GM21360 (cell line): ENCODE measurements at regions not wholly inside any gene's neighbourhood (a gene's known extent, or its start where the extent isn't known, plus 50 kb on each side); places are given as distances from the start of the nearest gene placed in this dataset.
"Not testable (repeated sequence)": the region's sequence is repeated elsewhere in the genome, so short reads cannot be mapped to it uniquely, and the experiment has no call there.

Source experiments
- ATAC-seq: cut with Tn5 transposase; IDR thresholded peaks from one replicate; pipeline ENCODE4 v1.9.1; 2021; ENCODE audit warnings: mild to moderate bottlenecking, moderate library complexity; ENCODE audit not compliant: unreplicated experiment

DNA sequence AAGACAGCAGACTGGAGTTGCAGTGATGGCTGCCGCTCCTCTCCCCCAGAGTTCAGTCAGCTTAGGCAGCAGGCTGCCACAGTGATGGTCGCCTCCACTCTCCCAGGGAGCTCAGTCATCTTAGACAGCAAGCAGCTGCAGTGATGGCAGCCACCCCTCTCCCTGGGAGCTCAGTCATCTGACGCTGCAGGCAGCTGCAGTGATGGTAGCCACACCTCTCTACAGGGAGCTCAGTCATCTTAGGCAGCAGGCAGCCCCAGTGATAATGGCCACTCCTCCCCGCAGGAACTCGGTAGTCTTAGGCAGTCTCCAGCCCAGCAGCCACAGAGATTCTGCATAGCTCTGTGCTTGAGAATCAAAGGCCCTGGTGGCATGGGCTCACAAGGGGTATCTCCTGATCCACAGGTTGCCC, 582.7 kb downstream of the DTWD2 start:
- ATAC-seq, result no peak

DNA sequence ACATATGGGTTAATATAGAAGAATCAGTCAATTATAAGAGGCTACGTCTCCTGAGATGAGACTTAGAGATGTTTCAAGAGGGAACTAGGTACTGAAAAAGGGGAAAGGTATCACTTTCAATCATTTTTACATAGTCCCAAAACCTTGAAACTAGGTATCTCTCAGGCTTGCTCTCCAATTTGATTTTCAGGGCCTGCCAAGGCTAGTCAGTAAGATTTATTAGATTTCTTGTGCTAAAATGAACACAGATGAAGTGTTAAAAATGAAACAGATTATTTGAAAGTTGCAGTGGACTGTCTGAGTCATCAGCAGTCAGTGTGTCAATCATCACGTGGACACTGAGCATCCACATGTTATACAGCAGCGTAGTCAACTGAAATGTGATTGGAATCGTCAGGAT, 591.1 kb downstream of the DTWD2 start:
- ATAC-seq, result no peak

DNA sequence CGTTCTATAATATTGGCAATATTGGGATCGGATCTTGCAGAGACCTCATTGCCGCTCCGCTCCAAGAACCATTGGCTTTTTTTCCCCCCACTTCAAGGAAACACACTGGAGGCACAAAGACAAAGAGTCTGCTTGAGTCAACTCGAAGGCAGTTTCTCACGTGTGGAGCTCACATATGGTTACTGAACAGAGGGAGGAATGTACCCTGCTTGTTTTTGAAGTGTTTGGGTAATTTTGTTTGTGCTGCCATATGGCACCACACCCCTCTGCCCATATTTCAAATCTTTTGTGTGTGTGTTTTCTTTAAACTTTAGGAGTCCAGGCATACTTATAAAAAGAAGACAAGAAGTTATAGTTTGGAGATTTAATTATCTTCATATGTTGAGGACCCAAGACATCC, 595.9 kb downstream of the DTWD2 start:
- ATAC-seq, result no peak

DNA sequence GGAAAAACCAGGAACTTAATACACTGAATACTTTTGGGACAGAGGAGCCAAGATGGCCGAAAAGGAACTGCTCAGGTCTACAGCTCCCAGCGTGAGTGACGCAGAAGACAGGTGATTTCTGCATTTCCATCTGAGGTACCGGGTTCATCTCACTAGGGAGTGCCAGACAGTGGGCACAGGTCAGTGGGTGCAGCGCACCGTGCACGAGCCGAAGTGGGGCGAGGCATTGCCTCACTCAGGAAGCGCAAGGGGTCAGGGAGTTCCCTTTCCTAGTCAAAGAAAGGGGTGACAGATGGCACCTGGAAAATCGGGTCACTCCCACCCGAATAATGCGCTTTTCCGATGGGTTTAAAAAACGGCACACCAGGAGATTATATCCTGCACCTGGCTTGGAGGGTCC, 605.4 kb downstream of the DTWD2 start:
- not testable (repeated sequence) for ATAC-seq

DNA sequence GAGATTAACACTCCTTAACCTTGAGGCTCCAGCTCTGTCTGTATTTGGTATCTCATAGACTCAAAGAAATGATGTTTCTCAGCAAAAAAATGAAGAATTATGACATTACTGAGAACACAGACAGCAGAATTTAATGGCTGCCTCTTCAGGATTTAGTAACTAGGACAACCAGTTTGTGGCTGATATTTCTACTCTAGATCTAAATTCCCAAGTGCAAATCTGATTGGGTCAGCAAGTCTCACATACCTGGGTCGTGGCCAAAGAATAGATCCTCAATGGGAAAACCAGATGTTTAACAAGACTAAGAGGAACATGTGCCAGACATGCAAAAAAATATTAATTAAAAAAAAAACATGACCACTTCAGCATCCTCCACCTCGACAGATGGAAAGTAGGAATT, 608.9 kb downstream of the DTWD2 start:
- no peak for ATAC-seq

DNA sequence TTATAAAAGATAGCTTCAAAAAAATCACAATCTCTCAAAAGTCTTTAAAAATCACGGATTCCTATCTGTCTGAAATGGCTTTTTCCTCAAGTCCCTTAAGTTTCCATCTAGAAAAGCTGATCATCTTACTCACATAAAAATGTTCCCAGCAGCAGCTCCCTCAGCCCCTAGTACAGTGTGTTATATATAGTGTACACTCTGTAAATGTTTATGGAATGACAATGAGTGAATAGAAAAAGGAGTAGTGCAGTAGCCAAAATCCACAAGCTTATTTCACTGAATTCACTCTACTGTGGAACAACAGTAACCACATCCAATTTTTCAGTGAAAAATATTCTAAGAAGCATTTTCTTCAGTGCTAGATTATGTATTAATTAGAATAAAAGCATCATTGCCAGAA, 609.4 kb downstream of the DTWD2 start:
- no peak for ATAC-seq

DNA sequence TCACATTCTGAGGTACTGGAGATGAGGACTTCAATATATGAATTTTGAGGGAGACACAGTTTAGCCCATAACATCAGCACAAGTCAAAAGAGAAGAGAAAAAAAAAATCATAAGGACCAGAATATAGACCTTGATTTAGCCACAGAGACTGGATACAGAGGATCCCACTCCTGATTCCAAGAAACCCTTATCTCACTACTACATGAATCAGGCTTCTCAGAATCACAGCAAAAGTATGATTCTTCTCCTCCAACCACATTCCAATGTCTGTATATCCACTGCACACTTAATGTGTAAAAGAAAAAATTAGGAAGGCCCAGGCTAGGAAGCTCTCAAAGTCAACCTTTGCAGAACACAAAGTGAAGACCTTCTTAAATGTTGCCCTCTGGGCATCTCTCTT, 610.9 kb downstream of the DTWD2 start:
- no peak for ATAC-seq

DNA sequence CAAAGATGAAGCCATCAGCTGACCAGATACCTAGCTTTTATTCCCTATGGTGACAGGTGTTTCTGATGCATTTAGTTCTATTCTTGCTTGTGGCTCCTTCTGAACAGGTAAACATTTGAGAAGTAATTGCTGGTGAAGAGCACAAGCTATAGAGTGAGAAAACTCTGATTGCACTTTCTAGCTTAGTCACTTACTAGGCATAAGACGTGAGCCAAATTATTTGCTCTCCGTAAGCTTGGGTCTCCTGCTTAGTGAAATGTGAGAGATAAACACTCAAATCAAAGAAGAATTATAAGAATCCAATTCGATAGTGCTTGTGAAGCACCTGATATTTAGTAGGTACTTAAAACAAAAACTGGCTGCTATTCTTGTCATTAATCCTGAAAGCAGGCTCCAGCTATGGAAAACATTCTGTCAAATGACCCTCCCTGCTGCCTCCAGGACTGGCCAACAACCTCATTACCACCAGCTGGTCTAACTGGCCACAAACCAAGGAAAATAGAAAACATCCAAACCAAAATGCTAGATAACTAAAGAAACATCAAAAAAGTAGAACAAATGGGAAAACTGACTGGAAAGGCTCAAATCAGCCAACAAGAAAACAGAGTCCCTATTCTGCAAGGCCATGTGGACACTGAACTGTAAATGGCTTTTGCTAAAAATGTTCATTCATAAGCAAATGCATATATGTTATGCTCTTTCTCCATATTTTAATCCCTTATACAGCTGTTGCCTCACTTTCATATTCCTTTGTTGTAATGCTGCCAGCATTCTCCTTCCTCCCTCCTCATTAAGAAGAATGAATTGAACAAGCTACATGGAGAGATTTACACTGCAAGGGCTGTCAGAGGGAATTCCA, 616.1 kb downstream of the DTWD2 start:
- ATAC-seq, result no peak

DNA sequence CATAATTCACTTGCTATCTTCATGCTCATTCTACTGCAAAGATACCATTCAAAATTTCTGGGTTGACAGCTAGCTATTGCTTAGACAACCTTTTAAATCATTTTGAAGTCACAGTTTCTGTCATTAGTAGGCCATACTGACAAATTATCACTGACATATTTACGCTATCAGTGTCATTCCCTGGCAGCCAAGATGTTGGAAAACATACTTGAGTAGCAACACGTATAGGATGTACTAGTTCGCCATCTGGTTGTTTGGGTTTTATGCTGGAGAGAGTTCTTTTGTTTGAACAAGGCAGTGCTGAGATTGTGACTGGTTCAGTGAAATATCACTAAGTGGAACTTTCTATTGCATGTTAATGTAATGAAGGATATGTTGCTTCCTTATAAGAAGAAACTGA, 621.9 kb downstream of the DTWD2 start:
- no peak for ATAC-seq

DNA sequence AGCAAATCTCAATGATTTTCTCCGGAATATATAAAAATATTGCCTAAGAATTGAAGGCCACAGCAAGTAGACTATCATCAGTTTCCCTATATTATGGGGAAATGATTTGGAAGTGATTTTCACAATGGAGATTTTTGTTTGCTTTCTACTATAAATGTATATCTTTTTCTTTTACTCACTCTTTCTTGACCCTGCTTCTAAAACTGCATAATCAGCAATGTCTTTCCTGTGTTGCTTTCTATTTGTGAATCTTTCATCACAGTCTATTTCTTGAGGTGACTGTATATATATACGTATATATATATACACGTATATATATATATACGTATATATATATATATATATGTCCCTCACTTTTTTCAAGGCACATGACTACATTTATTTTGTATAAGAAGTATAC, 622.6 kb downstream of the DTWD2 start:
- no peak for ATAC-seq

DNA sequence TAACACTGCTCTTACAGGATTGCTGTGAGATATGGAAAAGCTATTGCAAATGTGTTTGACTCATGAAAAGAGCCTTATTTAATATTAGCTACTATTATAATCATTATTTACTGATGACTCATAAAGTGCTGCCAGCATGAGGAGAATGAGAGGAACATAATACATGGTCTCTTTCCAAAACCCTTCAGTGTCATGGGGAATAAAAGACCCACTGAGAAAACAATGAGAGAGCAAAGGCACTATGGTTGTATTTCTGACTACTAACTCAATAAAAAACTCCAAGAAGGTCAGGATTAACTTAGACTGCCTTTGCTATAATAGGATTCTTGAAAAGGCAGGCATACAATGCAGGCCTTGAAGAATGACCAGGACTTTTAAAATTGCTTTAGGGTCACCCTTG, 633.5 kb downstream of the DTWD2 start:
- ATAC-seq, result no peak

DNA sequence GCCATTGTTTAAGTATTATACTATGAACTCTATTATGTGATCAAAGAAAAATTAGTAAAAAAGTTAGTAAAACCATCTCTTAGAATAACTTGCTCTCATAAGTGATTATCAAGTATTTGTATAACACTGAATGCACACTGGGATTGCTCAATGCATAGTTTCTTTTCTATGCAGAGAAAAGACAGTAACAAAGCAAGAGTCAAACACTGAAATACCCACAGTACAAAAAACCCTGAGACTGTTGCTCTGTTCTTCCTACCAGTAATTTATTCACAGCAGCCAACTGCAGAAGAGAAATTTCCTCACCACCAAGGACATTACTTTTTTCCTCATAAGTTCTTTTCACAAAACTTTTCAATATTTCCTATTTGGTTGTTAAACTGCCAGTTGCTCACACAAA, 634.4 kb downstream of the DTWD2 start:
- ATAC-seq, result no peak

DNA sequence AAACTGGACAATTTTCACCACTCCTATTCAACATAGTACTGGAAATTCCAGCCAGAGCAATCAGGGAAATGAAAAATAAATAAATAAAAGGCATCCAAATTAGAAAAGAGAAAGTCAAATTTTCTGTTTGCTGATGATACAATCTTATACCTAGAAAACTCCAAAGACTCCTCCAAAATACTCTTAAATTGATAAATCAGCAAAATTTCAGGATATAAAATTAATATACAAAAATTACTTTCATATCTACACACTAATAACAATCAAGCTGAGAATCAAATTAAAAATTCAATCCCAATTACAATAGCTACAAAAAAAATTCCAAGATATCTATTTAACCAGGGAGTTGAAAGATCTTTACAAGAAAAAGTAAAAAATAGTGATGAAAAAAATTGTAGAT, 651.9 kb downstream of the DTWD2 start:
- ATAC-seq, result no peak

DNA sequence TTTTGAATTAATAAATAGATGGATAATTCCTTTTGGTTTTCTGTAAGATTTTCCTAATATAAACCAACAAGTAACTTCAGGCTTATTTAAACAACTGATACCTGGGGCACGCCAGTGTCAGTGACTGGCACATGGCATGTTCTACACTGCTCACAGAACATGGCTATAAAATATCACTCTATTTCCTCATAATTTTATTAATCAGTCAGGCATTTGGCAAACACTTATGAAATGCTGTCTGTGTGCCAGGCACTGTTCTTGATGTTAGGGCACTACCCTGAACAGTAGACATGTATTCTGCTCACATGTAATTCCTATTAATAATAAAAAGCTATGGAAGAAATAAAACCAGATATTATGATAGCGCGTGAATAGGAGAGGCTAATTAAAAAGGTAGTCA, 661.0 kb downstream of the DTWD2 start:
- ATAC-seq, result no peak

DNA sequence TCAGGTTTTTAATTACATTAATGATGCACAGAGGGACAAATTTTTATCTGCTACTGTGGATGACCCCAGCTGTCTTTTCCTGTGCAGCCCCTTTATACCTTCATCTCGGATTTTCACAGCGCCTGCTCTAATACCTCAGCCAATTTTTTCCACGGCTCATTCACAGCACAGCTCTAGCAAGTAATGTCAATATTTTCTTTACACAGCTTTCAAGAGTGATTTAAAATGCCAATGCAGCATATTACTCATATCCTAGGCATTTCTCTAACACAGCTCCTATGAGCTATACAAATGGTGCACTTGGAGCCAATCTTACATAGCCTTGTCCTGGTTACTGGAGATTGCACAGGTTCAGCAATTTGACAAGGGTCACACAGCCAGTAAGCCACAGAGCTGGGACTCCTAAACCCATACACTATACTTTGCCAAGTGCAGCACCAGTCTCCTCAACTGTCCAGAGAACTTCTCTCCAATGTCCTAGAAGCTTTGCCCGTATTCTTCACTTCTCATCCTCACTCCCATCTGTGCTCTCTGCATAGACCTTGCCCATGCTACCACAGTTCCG, 661.8 kb downstream of the DTWD2 start:
- ATAC-seq, result no peak

DNA sequence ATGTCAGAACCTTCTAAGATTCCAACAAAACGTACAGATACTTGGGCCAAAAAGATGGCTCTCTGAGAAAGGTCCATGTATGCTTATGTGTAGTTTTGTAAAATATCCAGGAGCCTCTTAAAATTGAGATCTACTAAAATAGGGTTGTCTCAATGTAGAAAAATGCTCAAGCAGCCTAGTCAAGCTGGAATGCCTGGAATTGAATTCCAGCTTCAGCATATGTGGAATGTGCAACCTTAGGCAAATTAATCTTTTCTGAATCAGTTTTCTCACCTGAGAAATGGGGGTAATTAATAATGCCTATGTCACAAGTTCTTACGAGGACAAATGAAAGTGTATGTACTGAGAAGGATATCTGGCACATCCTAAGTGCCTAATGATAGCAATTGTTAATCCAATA, 662.4 kb downstream of the DTWD2 start:
- no peak for ATAC-seq

DNA sequence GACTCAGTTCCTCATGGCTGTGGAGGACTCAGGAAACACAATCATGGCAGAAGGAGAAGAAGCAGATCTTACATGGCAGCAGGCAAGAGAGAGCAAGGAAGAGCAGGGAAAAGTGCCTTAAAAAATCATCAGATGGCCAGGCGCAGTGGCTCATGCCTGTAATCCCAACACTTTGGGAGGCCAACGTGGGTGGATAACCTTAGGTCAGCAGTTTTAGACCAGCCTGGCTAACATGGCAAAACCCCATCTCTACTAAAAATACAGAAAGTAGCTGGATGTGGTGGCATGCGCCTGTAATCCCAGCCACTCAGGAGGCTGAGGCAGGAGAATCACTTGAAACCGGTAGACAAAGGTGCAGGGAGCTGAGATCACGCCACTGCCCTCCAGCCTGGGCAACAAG, 664.6 kb downstream of the DTWD2 start:
- not testable (repeated sequence) for ATAC-seq

DNA sequence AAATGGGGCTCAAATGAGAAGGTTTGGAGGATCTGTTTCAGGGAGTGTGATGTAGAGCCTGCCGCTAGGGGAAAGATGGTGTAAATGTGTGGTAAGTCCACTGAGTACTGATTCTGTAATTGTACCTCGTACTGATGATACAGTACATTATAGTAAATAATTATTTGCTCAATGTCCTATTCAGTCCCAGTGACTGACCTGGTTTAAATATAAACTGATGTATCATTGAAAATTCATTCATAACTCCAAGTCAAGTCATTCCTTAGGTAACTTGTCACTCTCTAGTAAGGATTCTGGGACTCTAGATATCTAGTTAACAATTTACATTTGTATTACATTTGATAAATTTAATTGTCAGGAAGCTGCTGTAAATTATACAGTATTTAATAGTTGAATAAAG, 667.3 kb downstream of the DTWD2 start:
- ATAC-seq, result no peak

DNA sequence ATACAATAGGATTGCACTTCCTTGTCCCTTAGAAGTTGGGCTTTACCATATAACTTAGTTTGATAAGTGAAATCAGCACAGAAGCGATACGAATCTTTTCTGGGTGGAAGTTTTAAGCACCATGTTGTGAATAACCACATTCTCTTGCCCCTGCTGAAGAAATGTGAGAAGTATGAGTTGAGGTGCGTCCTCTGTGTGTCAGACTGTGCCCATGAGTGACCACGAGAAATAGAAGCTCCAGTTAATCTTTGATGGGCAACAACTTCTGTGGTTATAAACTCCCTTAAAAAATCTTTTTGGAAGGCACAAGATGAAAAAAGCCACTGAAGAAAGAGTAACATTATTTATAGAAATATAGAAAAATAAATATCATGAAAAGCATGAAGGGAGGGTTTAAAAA, 668.2 kb downstream of the DTWD2 start:
- no peak for ATAC-seq

DNA sequence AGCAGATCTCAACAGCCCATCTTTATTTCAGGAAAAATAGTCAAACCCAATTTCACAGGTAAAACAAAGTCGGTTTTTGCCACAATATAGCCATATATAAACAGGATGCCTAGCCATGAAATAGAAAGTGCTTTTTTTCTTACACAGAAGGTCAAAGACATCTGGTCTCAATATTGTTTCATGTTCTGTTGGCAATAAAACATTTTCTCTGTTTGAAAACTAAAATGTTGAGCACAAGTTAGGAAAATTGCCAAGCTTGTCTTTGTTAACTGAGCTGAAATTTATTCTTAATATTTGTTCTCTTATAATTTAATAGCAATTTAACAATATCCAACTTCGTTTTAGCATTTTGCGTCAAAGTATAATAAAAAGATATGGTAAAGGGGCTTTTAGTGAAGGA, 673.4 kb downstream of the DTWD2 start:
- no peak for ATAC-seq

DNA sequence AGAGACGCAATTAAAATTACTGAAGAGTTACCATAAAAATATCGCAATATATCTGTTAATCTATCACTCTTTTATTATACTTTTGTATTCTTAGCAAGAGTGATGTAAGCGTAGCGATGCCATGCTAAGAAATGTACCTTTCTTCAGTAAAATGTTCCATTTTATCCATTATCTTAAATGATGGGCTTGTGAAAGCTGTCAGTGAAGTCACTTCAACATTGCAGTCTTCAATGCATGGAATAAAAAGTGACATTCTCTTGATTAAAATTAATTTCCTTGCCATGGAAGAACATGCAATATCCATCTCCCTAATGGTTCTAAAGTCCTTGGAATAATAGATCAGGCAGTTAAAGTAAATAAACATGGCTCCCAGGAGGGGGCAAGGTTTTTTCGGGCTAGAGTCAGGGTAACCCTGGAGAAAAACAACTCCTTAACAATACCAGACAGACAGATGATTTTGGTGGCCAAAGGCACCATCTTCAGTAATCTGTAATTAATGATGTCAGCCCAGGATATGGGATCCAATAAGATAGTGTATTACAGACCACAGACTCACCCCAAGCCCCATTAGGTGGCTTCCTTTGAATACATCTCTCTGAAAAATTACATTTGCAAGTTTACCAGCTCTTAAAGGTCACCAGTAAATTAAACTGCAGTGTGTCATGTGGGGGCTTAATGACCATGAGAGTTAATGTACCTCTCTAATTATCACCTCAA, 677.1 kb downstream of the DTWD2 start:
- no peak for ATAC-seq

DNA sequence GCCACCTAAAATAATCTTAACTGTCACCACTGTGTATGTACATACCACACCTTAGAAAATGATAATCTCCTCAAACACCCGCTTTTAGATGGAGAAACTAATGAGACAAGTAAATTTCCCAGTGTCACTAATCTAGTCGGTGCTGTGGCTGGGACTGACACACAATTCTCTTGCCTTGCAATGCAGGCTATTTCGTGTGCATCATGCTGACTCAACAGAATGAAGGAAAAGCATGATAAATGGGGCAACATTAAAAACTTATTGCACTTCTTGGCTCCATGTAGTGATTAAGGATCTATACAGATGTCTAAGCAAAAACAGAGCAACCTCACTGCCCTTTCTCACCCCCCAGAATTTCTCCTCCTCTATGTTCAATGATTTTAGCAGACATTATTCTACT, 677.9 kb downstream of the DTWD2 start:
- no peak for ATAC-seq
